Astrocyte (in vitro differentiated cells and primary cell): ENCODE measurements at regions not wholly inside any gene's neighbourhood (a gene's known extent, or its start where the extent isn't known, plus 50 kb on each side); places are given as distances from the start of the nearest gene placed in this dataset.
"Not testable (repeated sequence)": the region's sequence is repeated elsewhere in the genome, so short reads cannot be mapped to it uniquely, and the experiment has no call there.

Source experiments
- DNase-seq: peaks from one replicate; pipeline ENCODE4 v3.0.0-alpha.2; 2010; ENCODE audit warnings: low read depth
- FAIRE-seq: peaks from 2 replicates; lab custom pipeline; 2011; peaks lifted over from hg19 to GRCh38; lab: Jason Lieb, UNC
- H2AFZ ChIP-seq: 2 replicates; pipeline ENCODE4 v1.6.0; 2012; ENCODE audit warnings: low read depth, low read length, inconsistent platforms
- H3K27ac ChIP-seq: 2 replicates; pipeline ENCODE4 v1.5.1; 2011; ENCODE audit warnings: low read depth, low read length, inconsistent platforms
- H3K27me3 ChIP-seq: 2 replicates; pipeline ENCODE4 v1.6.0; 2011; ENCODE audit warnings: low read length, inconsistent platforms; ENCODE audit not compliant: insufficient read depth
- H3K36me3 ChIP-seq: 2 replicates; pipeline ENCODE4 v1.5.1; 2011; ENCODE audit warnings: low read length, inconsistent platforms; ENCODE audit not compliant: insufficient read depth
- H3K4me1 ChIP-seq: 2 replicates; pipeline ENCODE4 v1.5.1; 2011; ENCODE audit warnings: low read length, inconsistent platforms; ENCODE audit not compliant: insufficient read depth
- H3K4me2 ChIP-seq: 2 replicates; pipeline ENCODE4 v1.6.0; 2012; ENCODE audit warnings: low read length, inconsistent platforms
- H3K4me3 ChIP-seq: 2 replicates; pipeline ENCODE4 v1.5.1; 2011; ENCODE audit warnings: low read depth, mild to moderate bottlenecking, low read length, inconsistent platforms; ENCODE audit not compliant: insufficient read depth
- H3K79me2 ChIP-seq: 2 replicates; pipeline ENCODE4 v1.6.0; 2012; ENCODE audit warnings: mild to moderate bottlenecking, low read length, inconsistent platforms; ENCODE audit not compliant: insufficient read depth
- H3K9ac ChIP-seq: 2 replicates; pipeline ENCODE4 v1.6.0; 2012; ENCODE audit warnings: mild to moderate bottlenecking, low read length, inconsistent platforms
- H3K9me3 ChIP-seq: 2 replicates; pipeline ENCODE4 v1.5.1; 2012; ENCODE audit warnings: low read depth, mild to moderate bottlenecking, low read length, inconsistent platforms; ENCODE audit not compliant: insufficient read depth
- H4K20me1 ChIP-seq: 2 replicates; pipeline ENCODE4 v1.6.0; 2012; ENCODE audit warnings: low read length, inconsistent platforms; ENCODE audit not compliant: insufficient read depth
- H3K27ac Mint-ChIP-seq: one replicate; pipeline ENCODE4 v1.8.0; 2021; ENCODE audit warnings: mild to moderate bottlenecking, mixed read lengths; ENCODE audit not compliant: unreplicated experiment
- H3K27me3 Mint-ChIP-seq: one replicate; pipeline ENCODE4 v1.8.0; 2021; ENCODE audit warnings: low read depth, mixed read lengths; ENCODE audit not compliant: unreplicated experiment
- H3K36me3 Mint-ChIP-seq: one replicate; pipeline ENCODE4 v1.8.0; 2021; ENCODE audit warnings: low read depth, mixed read lengths; ENCODE audit not compliant: unreplicated experiment
- H3K4me1 Mint-ChIP-seq: one replicate; pipeline ENCODE4 v1.8.0; 2021; ENCODE audit warnings: low read depth, mixed read lengths; ENCODE audit not compliant: unreplicated experiment
- H3K4me3 Mint-ChIP-seq: one replicate; pipeline ENCODE4 v1.8.0; 2021; ENCODE audit warnings: mild to moderate bottlenecking, moderate library complexity, mixed read lengths; ENCODE audit not compliant: unreplicated experiment
- H3K9me3 Mint-ChIP-seq: one replicate; pipeline ENCODE4 v1.8.0; 2021; ENCODE audit warnings: mild to moderate bottlenecking, mixed read lengths; ENCODE audit not compliant: unreplicated experiment
- EZH2 ChIP-seq: IDR thresholded peaks from 2 replicates; pipeline ENCODE4 v1.6.1; 2012; ENCODE audit warnings: mild to moderate bottlenecking, low read length, inconsistent platforms; ENCODE audit not compliant: insufficient read depth
- TF ChIP-seq, protein P1 (sequence below): IDR thresholded peaks from 2 replicates; pipeline ENCODE4 v1.5.1; 2011; ENCODE audit warnings: low read depth, mild to moderate bottlenecking, inconsistent platforms, low read length, moderate library complexity; ENCODE audit not compliant: insufficient read depth

DNA sequence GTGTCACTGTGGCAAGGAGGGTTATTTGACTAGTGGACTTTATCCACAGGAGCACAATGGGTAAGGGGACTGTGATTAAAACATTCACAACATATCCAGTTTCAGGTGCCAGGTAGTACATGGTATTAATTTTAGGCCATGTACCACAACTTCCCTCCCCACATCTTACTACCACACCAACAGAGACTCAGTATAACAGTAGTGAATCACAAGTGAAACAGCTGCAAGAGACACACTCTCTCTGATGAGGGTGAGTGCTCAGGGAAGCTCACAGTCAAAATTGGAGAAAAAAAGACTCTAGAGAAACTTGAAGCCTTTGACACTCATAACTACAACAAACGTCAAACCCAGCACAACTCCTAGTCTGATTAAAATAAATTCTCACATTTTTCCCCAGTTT, 367.6 kb upstream of the GYPC start:
- Mint-ChIP-seq H3K4me3 (no peak overlapping the region), H3K27me3 (no peaks in the 10 kb centered on the region), H3K9me3 (no peaks in the 10 kb centered on the region), H3K36me3 (no peaks in the 10 kb centered on the region), H3K4me1 (no peaks in the 10 kb centered on the region), H3K27ac (no peak overlapping the region)
- Histone ChIP-seq H3K9me3 (no peaks in the 10 kb centered on the region), H2AFZ (no peak overlapping the region), H3K27me3 (no peaks in the 10 kb centered on the region), H3K9ac (no peak overlapping the region), H3K79me2 (no peaks in the 10 kb centered on the region), H3K27ac (no peak overlapping the region), H3K4me2 (no peak overlapping the region), H3K4me1 (no peaks in the 10 kb centered on the region), H4K20me1 (no peaks in the 10 kb centered on the region), H3K4me3 (no peak overlapping the region), H3K36me3 (no peaks in the 10 kb centered on the region)
- no peak for DNase-seq
- TF ChIP-seq, protein P1, sequence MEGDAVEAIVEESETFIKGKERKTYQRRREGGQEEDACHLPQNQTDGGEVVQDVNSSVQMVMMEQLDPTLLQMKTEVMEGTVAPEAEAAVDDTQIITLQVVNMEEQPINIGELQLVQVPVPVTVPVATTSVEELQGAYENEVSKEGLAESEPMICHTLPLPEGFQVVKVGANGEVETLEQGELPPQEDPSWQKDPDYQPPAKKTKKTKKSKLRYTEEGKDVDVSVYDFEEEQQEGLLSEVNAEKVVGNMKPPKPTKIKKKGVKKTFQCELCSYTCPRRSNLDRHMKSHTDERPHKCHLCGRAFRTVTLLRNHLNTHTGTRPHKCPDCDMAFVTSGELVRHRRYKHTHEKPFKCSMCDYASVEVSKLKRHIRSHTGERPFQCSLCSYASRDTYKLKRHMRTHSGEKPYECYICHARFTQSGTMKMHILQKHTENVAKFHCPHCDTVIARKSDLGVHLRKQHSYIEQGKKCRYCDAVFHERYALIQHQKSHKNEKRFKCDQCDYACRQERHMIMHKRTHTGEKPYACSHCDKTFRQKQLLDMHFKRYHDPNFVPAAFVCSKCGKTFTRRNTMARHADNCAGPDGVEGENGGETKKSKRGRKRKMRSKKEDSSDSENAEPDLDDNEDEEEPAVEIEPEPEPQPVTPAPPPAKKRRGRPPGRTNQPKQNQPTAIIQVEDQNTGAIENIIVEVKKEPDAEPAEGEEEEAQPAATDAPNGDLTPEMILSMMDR, result no peak
- TF ChIP-seq EZH2, result no peak
- no peak for FAIRE-seq

DNA sequence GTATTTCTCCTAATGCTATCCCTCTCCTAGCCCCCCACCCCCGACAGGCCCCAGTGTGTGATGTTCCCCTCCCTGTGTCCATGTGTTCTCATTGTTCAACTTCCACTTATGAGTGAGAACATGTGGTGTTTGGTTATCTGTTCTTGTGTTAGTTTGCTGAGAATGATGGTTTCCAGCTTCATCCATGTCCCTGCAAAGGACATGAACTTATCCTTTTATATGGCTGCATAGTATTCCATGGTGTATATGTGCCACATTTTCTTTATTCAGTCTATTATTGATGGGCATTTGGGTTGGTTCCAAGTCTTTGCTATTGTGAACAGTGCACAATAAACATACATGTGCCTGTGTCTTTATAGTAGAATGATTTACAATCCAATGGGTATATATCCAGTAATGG, 362.0 kb upstream of the GYPC start:
- H3K27me3 ChIP-seq, H2AFZ ChIP-seq, H3K36me3 ChIP-seq, H3K4me1 Mint-ChIP-seq, H3K27ac Mint-ChIP-seq, H3K4me1 ChIP-seq, H3K4me2 ChIP-seq, H3K4me3 Mint-ChIP-seq, H3K27me3 Mint-ChIP-seq, H3K36me3 Mint-ChIP-seq, H3K9me3 Mint-ChIP-seq, H3K4me3 ChIP-seq, H3K27ac ChIP-seq, DNase-seq, H3K9me3 ChIP-seq, FAIRE-seq, H4K20me1 ChIP-seq, H3K79me2 ChIP-seq, H3K9ac ChIP-seq: not testable (repeated sequence)

DNA sequence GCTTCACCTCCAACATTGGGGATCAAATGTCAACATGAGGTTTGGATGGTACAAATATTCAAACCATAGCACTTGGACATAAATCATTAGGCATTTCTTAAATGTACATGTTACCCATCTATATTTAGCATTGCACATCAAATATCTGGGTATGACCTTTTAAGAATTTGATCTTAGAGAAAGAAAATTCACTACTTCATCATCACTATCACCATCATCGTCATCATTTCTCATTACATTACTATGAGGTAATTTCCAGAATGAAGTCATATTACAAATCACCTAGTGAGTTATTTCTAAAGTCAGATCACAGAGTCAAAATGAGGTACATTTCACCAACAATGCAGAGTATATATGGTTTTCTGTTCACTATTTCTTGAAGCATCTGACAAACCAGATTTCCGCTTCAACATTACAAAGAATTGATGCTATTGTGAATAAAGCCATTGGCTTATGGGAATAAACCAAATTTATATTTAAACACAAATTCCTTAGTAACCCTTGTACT, 356.4 kb upstream of the GYPC start:
- Histone ChIP-seq H3K4me1 (no peaks in the 10 kb centered on the region), H3K9ac (no peak overlapping the region), H3K4me2 (no peak overlapping the region), H3K27ac (no peak overlapping the region), H3K9me3 (peaks cover 3% of the 10 kb centered on the region), H3K79me2 (no peaks in the 10 kb centered on the region), H3K27me3 (no peaks in the 10 kb centered on the region), H3K4me3 (no peak overlapping the region), H2AFZ (no peak overlapping the region), H3K36me3 (no peaks in the 10 kb centered on the region), H4K20me1 (no peaks in the 10 kb centered on the region)
- DNase-seq, result no peak
- no peak for FAIRE-seq
- H3K4me1 Mint-ChIP-seq, result peaks cover 8% of the 10 kb centered on the region
- no peaks in the 10 kb centered on the region for H3K27me3 Mint-ChIP-seq
- H3K27ac Mint-ChIP-seq, result no peak overlapping the region
- TF ChIP-seq EZH2, result no peak
- TF ChIP-seq, protein P1, result no peak
- H3K4me3 Mint-ChIP-seq, result no peak overlapping the region
- H3K9me3 Mint-ChIP-seq, result no peaks in the 10 kb centered on the region
- no peaks in the 10 kb centered on the region for H3K36me3 Mint-ChIP-seq
